MCF 10A (cell line): ENCODE measurements at regions not wholly inside any gene's neighbourhood (a gene's known extent, or its start where the extent isn't known, plus 50 kb on each side); places are given as distances from the start of the nearest gene placed in this dataset.

Experiments
- BruUV-seq: library from RNA; stranded (reverse); fragments of 400-500 nt; replicated peaks from 2 replicates; lab custom pipeline; 2021; lab: Mats Ljungman, UMichigan
- CTCF ChIA-PET: fragments of 300-600 bp; sonication (Branson Sonifier 250); formaldehyde crosslinking; extraction: SDS; loops from one replicate; lab custom pipeline; 2021; ENCODE audit warnings: antibody characterized with exemption, inconsistent platforms; lab: Yijun Ruan, JAX
- POLR2A ChIA-PET: fragments of 300-600, 350-650 bp; sonication (Branson Sonifier 250); formaldehyde crosslinking; extraction: SDS; loops from one replicate; lab custom pipeline; 2020; ENCODE audit warnings: antibody characterized with exemption, inconsistent platforms; lab: Yijun Ruan, JAX
- DNase-seq: peaks from one replicate; pipeline ENCODE4 v3.0.0-alpha.2; 2018; ENCODE audit not compliant: unreplicated experiment
- H3K27ac Mint-ChIP-seq: one replicate; pipeline ENCODE4 v1.8.0; 2022; ENCODE audit warnings: mild to moderate bottlenecking, low read depth, mixed read lengths; ENCODE audit not compliant: unreplicated experiment
- H3K27me3 Mint-ChIP-seq: one replicate; pipeline ENCODE4 v1.8.0; 2022; ENCODE audit warnings: mixed read lengths; ENCODE audit not compliant: insufficient read depth, unreplicated experiment
- H3K36me3 Mint-ChIP-seq: one replicate; pipeline ENCODE4 v1.8.0; 2022; ENCODE audit warnings: mild to moderate bottlenecking, moderate library complexity, mixed read lengths; ENCODE audit not compliant: insufficient read depth, unreplicated experiment
- H3K4me1 Mint-ChIP-seq: one replicate; pipeline ENCODE4 v1.8.0; 2022; ENCODE audit warnings: mixed read lengths; ENCODE audit not compliant: insufficient read depth, unreplicated experiment
- H3K4me3 Mint-ChIP-seq: one replicate; pipeline ENCODE4 v1.8.0; 2022; ENCODE audit warnings: mild to moderate bottlenecking, moderate library complexity, mixed read lengths; ENCODE audit not compliant: unreplicated experiment
- H3K9me3 Mint-ChIP-seq: one replicate; pipeline ENCODE4 v1.8.0; 2022; ENCODE audit warnings: mixed read lengths; ENCODE audit not compliant: unreplicated experiment
- intact Hi-C: fragments of 100-400 bp; cut with micrococcal nuclease; formaldehyde crosslinking; loops from 2 replicates; pipeline ENCODE4 v1.14.1; 2022
- TF ChIP-seq, protein P1 (sequence below): fragments of 200-600 bp; IDR thresholded peaks from one replicate; pipeline ENCODE4 v1.8.0; 2022; ENCODE audit warnings: antibody characterized with exemption, mild to moderate bottlenecking; ENCODE audit not compliant: unreplicated experiment

DNA sequence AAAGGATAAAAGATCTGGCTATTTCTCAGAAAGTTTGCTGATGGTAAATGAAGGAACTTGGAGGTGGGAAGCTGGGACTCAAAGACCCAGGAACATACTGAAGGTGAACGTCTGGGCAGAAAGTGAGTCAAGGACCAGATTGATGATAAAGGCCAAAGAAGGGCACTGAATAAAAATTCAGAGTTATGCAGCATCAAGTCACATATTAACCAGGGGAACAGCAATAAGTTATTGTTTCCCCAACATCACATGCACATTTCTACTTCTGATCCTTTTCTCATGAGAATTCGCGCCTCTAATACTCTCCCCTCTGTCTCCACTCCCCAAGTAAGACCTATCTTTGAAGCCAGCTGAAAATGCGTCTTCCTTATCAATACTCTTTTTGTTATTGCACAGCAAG is 71.8 kb upstream of the SLC35F4 start:
- peaks cover 1% of the 10 kb centered on the region for H3K27me3 Mint-ChIP-seq
- POLR2A ChIA-PET, result no interaction called here
- CTCF ChIA-PET, result no interaction called here
- no peak overlapping the region for H3K4me3 Mint-ChIP-seq
- H3K36me3 Mint-ChIP-seq, result peaks cover 5% of the 10 kb centered on the region
- H3K27ac Mint-ChIP-seq, result no peak overlapping the region
- H3K4me1 Mint-ChIP-seq, result peaks cover 5% of the 10 kb centered on the region
- DNase-seq, result no peak
- intact Hi-C loops, result no loop called here
- no TSS peak for BruUV-seq
- TF ChIP-seq, protein P1, sequence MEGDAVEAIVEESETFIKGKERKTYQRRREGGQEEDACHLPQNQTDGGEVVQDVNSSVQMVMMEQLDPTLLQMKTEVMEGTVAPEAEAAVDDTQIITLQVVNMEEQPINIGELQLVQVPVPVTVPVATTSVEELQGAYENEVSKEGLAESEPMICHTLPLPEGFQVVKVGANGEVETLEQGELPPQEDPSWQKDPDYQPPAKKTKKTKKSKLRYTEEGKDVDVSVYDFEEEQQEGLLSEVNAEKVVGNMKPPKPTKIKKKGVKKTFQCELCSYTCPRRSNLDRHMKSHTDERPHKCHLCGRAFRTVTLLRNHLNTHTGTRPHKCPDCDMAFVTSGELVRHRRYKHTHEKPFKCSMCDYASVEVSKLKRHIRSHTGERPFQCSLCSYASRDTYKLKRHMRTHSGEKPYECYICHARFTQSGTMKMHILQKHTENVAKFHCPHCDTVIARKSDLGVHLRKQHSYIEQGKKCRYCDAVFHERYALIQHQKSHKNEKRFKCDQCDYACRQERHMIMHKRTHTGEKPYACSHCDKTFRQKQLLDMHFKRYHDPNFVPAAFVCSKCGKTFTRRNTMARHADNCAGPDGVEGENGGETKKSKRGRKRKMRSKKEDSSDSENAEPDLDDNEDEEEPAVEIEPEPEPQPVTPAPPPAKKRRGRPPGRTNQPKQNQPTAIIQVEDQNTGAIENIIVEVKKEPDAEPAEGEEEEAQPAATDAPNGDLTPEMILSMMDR, result no peak
- no peaks in the 10 kb centered on the region for H3K9me3 Mint-ChIP-seq

DNA sequence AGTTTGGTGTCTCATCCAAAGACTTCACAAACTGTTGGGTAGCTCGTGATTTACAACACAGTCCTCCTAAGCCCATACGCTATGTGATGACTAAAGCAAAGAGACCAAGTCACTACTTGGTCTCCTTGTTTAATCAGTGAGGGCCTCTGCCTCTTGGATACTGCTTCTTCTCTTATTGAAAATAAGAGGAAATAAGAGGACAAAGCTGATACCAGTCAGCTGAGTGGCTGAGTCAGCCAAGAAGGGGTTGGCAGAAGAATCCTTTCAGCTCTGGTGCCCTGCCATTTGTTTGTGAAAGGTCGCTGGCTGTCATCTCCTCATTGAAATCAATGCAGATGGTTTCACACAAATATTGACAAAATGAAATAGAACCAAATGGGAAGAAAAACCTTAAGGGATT is 67.5 kb upstream of the SLC35F4 start:
- Mint-ChIP-seq H3K9me3 (no peaks in the 10 kb centered on the region), H3K27ac (no peak overlapping the region), H3K4me3 (no peak overlapping the region), H3K4me1 (no peaks in the 10 kb centered on the region), H3K27me3 (peaks cover 14% of the 10 kb centered on the region), H3K36me3 (peaks cover 9% of the 10 kb centered on the region)
- DNase-seq, result no peak
- intact Hi-C loops, result no loop called here
- no TSS peak for BruUV-seq
- CTCF ChIA-PET, result interaction anchor here (0.9 kb wide), 1 partner anchor 241 kb away, joined by 3 read pairs; no protein-coding TSS in a partner anchor
- TF ChIP-seq, protein P1, result no peak
- POLR2A ChIA-PET, result no interaction called here

DNA sequence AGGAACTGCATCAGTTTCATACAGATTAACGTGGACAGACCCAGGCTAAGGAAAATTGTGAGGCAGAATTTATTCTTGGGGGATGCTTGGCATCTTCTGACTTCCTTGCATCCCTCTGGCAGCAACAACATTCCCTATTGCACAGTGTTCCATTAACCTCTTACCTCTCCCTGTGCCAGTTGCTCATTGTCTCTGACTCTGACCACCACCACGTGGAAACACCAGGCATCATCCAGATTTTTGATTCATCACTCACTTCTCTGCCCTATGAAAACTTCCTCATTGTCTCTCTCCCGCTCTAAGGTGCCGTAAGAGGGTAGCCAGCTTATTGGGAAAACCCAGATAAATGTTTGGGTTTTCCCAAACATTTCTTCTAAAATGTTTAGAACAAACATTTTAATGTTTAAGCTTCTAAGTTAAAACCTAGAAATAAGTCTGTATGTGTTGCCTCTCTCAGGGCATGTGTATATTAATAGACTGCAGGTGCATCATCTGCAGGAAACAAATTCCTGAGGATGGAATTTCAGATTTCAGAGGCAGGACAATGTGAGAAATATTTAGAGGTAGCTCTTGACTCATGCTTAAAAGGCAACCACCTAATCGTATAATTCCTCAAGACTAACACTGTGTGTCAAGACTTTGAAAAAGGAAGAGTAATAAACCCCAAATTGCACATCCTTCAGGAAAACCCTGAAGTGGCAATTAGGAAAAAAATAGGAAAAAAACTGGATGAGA is 64.5 kb upstream of the SLC35F4 start:
- DNase-seq, result no peak
- H3K36me3 Mint-ChIP-seq, result peaks cover 9% of the 10 kb centered on the region
- ChIA-PET POLR2A (no interaction called here), CTCF (no interaction called here)
- H3K4me3 Mint-ChIP-seq, result no peak overlapping the region
- intact Hi-C loops, result no loop called here
- TF ChIP-seq, protein P1, result no peak
- peaks cover 14% of the 10 kb centered on the region for H3K27me3 Mint-ChIP-seq
- no peaks in the 10 kb centered on the region for H3K9me3 Mint-ChIP-seq
- H3K27ac Mint-ChIP-seq, result no peak overlapping the region
- BruUV-seq, result no TSS peak
- H3K4me1 Mint-ChIP-seq, result no peaks in the 10 kb centered on the region

DNA sequence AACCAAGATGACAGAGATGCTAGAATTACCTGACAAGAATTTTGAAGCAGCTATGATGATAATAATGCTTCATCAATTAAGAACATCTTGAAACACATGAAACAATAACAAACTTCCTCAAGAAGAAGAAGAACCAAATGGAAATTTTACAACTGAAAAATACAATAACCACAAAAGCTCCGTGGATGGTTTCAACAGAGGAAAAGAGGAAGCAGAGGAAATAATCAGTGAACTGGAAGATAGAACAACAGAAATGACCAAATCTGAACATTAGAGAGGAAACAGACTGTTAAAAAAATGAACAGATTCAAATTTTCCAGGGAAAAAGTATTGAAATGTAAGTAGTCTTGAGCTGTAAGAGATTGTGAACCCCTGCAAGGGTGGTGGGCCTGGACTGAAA is 62.8 kb upstream of the SLC35F4 start:
- ChIA-PET POLR2A (no interaction called here), CTCF (interaction anchor here (0.5 to 0.6 kb wide), 2 partner anchors 39 to 52 kb away, joined by 3 read pairs; no protein-coding TSS in a partner anchor)
- no peaks in the 10 kb centered on the region for H3K4me1 Mint-ChIP-seq
- DNase-seq, result no peak
- H3K4me3 Mint-ChIP-seq, result no peak overlapping the region
- H3K9me3 Mint-ChIP-seq, result peaks cover 13% of the 10 kb centered on the region
- H3K27ac Mint-ChIP-seq, result no peak overlapping the region
- TF ChIP-seq, protein P1, result no peak
- intact Hi-C loops, result no loop called here
- BruUV-seq, result no TSS peak
- H3K27me3 Mint-ChIP-seq, result peaks cover 14% of the 10 kb centered on the region
- H3K36me3 Mint-ChIP-seq, result peaks cover 9% of the 10 kb centered on the region
